HEK293 (cell line): ENCODE measurements at regions not wholly inside any gene's neighbourhood (a gene's known extent, or its start where the extent isn't known, plus 50 kb on each side); places are given as distances from the start of the nearest gene placed in this dataset.

Experiments
- CTCF ChIP-seq: fragments of 450-650 bp; formaldehyde crosslinking; IDR thresholded peaks from 2 replicates; pipeline ENCODE4 v1.5.1; 2016; ENCODE audit warnings: missing biosample characterization, missing genetic modification characterization
- SP2 ChIP-seq: fragments of 450-650 bp; formaldehyde crosslinking; IDR thresholded peaks from 2 replicates; pipeline ENCODE4 v1.5.1; 2016; ENCODE audit warnings: missing biosample characterization, missing genetic modification characterization
- ZBTB7A ChIP-seq: fragments of 450-650 bp; formaldehyde crosslinking; IDR thresholded peaks from 2 replicates; pipeline ENCODE4 v1.5.1; 2016; ENCODE audit warnings: low read depth, missing biosample characterization, missing genetic modification characterization
- ZNF214 ChIP-seq: fragments of 450-650 bp; formaldehyde crosslinking; IDR thresholded peaks from 2 replicates; pipeline ENCODE4 v1.5.1; 2017; ENCODE audit warnings: missing biosample characterization, mild to moderate bottlenecking, missing genetic modification characterization, borderline replicate concordance
- ZNF398 ChIP-seq: fragments of 450-650 bp; formaldehyde crosslinking; IDR thresholded peaks from 2 replicates; pipeline ENCODE4 v1.5.1; 2017; ENCODE audit warnings: missing biosample characterization, missing genetic modification characterization
- ZNF747 ChIP-seq: fragments of 450-650 bp; formaldehyde crosslinking; IDR thresholded peaks from 2 replicates; pipeline ENCODE4 v1.5.1; 2016; ENCODE audit warnings: missing biosample characterization, missing genetic modification characterization
- ZNF76 ChIP-seq: fragments of 450-650 bp; formaldehyde crosslinking; IDR thresholded peaks from 2 replicates; pipeline ENCODE4; 2016; ENCODE audit warnings: low read depth, missing biosample characterization, missing genetic modification characterization, borderline replicate concordance
- ZNF792 ChIP-seq: fragments of 450-650 bp; formaldehyde crosslinking; IDR thresholded peaks from 2 replicates; pipeline ENCODE4 v1.5.1; 2016; ENCODE audit warnings: missing biosample characterization, missing genetic modification characterization

- no peak for TF ChIP-seq CTCF (tag by site-specific recombination)
- no peak for TF ChIP-seq ZNF747 (tag by site-specific recombination)
- TF ChIP-seq ZBTB7A = no peak
- no peak for TF ChIP-seq ZNF792 (tag by site-specific recombination)
- no peak for TF ChIP-seq ZNF214 (tag by site-specific recombination)
- TF ChIP-seq SP2 (tag by site-specific recombination) = no peak
- no peak for TF ChIP-seq ZNF398 (tag by site-specific recombination)
- no peak for TF ChIP-seq ZNF76 (tag by site-specific recombination)
Observed at GRCh38 chr11:19391652-19392051, 150.9 kb upstream of the E2F8 start.
